ENCODE measurements at regions not wholly inside any gene's neighbourhood (a gene's known extent, or its start where the extent isn't known, plus 50 kb on each side); places are given as distances from the start of the nearest gene placed in this dataset.

DNA sequence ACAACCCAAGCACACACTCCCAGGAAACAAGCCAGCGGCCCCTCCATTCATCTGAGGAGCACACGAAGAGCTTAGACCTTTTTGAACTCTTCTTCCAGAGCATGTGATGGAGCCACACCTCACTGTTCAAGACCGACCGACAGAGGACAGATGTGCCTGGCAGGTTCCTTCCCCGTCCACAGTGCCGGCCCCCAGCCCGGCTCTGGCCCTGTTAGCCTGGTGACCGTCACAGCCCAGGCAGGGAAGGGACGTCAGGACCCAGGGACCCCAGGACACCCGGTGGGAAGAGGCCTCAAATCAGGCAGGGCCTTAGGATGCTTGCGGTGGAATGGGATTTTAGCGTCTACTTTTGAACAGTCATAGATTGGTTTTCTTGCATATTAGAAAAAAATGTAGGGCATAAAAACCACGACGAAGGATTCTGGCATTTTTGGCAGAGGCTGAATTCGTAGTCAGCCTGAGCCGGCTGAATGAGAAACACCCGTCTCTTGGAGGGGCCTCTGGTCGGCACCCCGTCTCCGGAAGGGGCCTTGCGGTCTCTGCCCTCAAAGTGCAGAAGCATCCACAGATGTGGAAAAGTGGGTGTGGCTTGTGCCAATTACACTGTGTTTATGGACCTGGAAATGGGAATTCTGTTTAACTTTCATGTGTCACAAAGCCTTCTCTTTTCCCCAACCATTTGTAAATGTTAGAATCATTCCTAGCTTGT, 79.3 kb downstream of the SIK1 start:
- no peak for DNase-seq

DNA sequence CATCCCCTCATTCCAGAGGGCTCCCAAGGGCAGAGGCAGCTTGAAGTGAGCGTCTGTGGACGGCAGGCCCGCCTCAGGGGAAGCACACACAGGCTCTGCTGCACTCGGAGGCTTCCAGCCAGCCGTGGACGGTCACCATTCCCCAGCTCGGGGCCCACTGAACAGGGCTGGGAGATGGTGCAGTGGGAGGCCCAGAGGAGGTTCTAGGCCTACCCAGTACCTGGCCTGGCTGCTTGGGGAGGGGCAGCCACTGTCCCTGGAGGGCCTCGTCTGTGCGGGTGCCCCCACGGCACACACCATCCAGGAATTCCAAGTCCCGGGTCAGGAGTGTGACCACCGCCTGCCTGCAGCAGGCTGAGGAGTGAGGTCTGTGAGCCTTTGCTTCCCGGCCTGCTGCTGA, 80.4 kb downstream of the SIK1 start:
- no peak for DNase-seq

DNA sequence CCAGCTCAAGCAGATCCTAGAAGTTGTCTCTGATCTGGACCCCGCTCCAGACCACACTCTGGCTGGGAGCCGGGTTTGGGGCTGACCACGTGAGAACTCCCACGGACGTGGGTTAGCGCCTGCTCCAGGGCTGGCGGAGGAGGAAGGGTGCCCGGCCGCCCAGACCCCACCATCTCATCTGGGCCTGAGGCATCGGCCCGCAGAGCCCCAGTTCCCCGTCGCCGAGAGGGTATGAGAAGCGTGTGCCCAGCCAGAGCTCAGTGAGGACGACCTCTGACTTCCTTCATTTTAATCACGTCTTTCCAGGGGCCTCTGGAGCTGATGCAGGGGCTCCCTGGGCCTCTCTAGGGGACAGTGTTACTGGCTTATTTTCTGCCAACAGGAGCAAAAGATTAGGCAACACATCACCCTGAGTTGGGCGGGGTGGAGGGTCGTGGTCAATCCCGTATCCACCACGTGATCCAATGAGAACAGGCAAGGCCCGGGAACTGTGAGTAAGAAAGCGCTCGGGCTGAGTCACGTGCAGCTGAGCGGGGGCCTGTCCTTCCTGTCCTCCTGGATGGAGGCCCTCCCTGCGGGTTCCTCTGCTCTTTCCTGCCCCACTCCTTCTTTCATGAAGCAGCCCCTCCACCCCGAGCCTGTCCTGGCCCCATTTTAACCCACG, 81.1 kb downstream of the SIK1 start:
- no peak for DNase-seq

DNA sequence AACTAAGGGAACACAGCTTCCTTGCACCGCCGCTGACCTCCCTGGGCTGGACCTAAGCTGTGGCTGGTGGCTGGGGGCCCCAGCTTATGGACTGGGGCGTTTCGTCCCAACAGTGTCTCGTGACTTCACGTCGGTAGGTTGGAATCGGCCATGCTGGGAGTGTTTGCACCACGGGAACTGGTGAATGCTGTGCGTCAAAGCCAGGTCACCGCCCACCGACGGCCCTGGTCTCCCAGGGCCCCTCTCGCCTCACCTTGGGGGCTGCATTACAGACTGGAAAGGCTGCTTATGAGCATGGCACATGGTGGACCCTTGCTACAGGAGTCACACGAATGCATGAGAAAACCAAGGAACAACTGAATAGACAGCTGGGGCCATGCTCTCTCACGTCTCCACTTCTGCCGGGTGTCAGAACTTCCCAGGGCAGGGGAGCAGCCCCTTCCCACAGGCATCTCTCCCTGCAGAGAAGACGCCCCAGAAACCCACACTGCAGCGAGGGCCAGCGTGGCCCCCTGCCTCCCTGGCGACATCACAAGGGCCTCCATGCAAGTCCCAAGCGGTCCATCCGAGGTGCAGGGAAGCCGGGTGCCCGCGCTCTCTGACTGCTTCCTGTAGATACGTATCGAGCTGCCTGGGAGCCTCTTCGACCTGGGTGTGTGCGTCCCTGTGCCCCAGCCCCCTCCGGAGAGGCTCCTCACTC, 81.7 kb downstream of the SIK1 start:
- DNase-seq: no peak

DNA sequence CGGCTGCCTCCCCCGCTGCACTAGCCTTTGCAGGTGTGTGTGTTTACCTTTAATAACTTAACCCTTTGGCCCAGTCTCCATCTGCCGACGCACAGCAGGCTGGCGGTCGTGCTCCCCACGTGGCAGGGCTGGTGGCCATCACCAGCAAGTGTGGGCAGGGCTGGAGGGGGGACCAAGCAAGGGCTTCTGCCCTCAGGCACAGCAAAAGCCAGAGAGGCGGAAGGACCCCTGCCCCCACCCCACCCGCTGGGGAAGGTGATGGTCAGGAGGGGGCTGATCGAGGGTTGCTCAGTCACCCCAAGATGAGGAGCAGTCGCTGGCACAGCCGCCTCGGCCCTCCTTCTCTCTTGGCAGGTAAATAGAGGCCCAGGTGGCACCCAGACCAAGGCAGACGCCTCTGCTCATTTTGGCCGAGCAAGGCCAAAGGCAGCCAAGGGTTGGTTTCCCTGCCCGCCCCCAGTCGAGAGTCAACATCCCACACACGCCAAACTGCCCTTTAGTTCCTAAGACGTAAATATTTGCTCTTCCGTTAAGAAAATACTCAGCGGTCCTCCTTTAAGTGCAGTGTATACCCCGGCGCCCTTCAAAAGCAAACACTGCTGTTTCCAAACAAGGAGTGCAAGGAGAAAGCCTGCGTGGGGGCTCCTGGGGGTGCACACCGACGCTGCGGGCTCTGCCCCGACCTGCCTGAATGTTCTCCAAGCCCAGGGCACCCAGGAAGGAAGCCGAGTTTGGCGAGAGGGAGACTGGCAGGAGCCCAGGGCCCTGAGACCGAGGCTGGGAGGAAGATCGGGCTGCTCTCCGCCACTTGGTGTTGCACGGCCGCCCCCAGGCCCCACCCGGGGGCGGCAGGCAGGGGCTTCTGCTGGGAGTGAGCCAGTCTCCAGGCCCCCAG, 82.7 kb downstream of the SIK1 start:
- no peak for DNase-seq

DNA sequence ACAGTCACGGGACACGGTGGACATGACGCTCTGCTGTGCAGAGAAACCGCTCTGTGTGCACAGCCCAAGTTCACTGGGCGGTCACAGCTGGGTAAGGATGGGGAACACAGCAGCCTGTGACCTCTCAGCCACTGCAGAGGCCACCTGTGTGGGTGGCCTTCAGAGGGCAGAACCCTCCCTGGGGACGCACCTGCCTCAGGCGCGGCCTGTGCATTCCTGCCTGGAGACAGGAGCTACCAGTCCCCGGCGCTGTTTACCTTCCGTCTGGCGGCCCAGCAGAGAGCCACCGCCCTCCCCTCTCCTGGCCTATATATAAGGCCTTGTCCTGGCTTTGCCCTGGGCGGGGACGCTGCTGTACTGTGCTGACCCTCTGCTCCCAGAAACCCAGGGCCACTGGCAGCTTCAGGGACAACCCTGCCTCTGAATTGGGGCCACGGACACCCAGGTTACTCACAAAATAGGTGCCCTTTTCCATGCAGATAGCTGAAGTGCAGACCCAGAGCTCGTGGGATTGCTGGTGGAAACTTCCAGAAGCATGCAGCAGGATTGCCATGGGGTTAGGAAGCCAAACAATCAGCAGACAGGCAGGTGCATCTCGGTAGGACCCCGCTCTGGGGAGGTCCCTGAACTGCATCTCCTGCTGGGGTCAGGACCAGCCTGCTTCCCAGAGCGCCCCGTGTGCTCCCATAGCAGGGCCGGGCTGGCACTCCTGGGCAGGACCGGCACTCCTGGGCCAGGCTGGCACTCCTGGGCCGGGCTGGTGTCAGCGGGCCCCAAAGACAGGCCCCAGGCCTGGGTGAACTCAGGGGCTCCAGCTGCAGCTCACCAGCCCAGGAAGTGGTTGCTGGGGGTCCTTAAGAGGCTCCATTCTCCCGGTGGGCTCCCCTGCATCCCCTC, 83.6 kb downstream of the SIK1 start:
- no peak for DNase-seq

DNA sequence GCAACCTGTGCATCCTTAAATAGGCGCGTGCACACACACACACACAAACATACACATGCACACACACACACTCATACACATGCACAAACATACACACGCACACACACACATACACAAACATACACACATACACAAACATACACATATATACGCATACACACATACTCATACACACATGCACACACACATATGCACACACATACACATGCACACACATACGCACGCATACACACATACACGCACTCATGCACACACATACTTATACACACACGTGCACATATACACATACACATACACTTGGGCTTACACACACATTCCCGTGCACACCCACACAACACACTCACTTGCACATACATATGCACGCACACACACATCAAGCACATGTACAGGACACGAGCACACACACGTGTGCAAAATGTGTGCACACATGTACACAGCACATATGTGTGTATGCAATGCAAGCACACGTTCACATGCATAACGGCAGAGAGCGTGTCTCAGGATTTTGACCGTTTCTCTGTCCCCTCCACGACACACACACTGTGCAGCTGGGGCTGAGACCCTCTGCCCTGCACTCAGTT, 84.5 kb downstream of the SIK1 start:
- DNase-seq: no peak

DNA sequence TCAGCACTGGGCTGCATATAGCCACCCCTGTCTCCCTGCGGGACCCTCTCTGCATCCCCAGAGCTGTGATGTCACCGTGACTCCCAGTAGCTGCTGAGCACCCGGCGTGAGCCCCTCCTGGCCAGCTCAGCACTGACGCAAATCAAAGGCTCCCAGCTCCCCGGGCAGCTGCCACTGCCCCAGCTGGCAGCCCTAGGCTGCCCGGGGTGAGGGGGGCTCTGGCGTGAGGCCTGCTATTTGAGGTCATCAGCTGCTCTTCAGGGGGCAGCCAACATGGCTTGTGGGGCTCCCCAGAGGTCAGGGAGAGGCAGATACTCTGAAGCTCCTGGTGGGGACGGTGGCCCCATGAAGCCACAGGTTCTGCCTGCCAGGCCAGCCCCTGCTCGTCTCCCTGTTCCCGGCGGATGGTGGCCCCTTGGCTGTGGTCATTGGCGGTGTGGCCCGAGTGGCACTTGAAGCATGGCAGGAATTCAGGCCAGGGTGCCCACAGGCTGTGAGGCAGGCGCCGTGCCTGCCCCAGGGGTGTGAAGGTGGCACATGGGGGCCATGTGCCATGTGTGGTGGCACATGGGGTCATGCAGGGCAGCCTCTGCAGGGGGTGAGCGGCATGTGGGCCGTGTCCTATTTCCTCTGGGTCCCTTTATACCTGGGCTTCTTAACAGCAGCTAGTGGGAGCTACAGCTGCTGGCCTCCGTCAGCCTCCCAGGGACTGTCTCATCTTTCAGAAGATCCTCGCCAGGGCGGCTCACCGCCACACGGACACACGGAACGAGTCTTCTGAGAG, 85.4 kb downstream of the SIK1 start:
- no peak for DNase-seq

DNA sequence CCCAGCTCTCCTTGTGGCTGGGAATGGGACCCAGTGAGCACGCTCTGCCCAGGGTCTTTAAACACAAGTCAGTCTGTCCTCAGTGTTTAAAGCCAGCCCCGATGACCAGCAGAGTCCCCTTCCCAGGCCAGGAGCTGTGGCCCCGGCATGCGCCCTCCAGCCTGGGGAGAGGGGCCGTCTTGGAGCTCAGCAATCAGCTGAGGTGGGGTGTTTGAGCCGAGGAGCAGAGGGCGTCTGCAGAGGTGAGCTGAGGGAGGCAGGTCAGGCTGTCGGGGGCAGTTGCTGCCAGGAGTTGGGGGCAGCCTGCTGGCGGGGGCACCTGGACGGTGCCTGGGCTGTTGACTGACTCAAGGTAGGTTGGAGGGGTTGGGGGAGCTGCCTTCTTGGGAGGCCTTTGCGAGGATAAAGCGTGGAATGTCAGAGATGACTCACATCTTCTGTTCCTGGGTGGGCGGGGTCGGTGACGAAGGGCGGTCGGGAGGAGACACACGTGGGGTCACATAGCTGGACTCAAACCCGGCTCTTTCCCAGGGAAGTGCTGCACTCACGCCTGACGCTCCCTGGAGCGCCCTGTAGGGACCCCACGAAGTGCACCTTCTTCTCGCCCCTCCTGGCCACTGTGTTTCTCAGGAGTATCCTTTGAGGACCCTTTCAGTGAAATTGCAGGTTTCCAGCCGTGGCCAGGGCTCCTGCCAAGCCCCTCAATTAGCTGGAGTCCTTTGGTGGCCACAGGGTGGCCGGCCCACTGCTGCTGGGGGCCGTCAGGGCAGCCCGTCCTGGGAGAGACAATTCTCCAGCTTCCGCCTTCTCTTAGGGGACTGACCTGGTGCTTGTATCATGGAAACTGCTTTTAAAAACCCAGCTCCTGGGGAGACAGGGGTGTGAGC, 86.2 kb downstream of the SIK1 start:
- DNase-seq: no peak

DNA sequence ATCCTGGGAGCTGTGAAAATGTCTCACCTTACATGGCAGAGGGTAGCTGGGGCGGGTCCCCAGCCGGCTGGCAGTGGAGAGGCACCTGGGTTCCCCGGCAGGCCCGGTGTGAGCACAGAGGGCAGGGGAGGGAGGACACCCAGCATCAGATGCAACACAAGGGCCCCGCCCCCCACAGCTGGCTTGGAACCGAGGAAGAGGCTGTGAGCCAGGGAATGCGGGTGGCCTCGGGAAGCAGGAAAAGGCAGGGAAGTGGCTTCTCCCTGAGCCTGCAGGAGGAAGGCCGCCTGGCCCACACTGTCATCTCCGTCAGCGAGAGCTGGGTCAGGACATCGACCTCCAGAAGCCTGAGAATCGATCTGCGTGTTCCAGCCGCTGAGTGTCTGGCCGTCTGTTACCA, 87.3 kb downstream of the SIK1 start:
- no peak for DNase-seq

DNA sequence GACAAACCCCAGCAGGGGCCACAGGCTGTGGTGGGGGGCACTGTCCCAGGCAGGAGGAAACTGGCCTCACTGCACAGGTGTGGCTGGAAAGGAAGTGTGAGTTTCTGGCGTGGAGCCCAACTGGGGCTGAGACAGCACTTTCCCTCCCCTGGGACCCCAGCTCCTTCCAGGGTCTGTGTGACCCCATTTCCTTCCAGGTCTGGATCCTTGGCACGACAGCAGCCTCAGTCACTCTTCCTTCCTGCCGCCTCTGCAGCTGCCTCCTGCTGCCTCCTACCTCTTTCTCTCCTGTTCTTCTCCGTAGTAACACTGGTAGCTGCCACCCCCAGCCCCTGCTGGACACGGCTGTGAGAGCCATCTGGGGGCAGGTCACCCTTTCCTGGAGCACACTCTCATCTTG, 88.0 kb downstream of the SIK1 start:
- no peak for DNase-seq

DNA sequence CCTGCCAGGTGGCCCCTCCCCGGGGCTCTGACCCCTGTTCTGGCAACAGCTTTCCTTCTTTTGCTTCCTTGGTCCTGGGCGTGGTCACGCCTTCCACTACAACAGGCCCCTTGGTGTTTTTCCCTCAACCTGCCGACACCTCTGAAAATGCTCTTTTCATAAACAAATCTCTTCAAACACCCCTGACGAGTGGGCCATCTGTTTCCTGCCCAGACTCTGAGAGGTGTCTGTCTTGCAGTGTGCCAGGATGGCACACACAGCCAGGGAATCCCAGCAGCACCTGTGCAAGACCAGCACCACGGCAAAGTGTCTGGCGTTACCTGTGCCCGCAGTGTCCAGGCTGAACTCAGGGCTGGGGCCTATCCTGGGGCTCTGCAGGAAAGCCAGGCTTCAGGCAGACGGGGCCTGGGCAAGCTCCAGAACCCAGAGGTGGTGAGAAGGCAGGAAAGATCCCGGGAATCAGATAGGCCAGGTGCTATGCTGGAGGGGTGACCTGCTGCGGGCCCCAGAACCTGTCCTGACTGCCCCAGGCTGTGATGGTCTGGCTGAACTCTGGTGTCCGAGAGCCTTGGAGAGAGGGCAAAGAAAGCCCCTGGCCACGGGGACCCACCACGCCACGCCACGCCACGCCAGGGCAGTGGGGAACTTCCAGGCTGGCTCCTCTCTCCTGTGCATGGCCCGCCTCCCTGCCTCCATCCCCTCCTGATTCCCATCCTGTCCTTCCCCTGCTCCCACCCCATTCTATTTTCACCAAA, 88.9 kb downstream of the SIK1 start:
- DNase-seq: peak; percentile 40

DNA sequence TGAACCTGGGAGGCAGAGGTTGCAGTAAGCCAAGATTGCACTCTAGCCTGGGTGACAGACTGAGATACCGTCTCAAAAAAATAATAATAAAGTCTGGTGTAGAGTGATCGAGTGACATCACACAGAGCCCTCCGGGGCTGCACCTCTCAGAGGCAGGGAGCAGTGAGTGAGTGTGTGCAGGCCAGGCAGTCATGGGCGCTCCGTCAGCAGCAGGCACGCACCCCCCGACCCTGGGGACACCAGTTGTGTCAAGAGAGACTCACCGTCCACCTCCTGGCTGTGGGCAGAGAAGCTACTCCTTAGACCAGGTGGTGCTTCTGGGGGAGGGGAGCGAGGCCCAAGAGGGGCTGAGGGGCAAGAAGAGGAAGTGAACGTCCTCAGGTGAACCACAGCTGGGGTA, 91.8 kb downstream of the SIK1 start:
- no peak for DNase-seq

DNA sequence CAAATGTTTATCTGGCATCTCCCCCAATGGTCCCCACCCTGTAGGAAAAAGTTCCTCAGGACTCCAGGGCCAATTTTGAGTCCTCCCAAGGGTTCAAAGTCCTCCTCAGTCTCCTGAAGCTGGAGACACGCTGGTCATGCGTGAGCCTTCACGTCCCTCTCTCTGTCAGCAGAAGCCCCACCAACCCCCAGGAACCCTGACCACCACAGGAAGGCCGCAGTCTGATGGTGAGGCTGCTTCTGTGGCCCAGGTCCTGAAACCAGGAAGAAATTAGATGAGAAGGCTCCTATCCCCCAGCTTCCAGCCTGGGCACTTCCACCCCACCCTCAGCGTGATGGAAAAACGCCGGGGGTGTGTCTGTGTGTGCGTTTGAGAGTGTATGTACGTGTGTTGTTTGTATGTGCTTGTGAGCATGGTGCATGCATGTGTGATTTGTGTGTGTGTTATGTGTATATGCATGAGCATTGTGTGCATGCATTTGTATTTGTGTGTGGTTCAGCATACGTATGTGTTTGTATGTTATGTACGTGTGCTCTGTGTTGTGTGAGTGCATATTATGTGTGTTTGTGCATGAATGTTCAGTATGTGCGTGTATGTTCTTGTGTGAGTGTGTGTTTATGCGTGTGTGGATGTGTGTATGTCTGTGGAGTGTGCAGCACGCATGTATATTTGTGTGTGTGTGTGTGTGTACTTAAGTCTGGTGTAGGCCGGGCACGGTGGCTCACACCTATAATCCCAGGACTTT, 92.5 kb downstream of the SIK1 start:
- DNase-seq: no peak

DNA sequence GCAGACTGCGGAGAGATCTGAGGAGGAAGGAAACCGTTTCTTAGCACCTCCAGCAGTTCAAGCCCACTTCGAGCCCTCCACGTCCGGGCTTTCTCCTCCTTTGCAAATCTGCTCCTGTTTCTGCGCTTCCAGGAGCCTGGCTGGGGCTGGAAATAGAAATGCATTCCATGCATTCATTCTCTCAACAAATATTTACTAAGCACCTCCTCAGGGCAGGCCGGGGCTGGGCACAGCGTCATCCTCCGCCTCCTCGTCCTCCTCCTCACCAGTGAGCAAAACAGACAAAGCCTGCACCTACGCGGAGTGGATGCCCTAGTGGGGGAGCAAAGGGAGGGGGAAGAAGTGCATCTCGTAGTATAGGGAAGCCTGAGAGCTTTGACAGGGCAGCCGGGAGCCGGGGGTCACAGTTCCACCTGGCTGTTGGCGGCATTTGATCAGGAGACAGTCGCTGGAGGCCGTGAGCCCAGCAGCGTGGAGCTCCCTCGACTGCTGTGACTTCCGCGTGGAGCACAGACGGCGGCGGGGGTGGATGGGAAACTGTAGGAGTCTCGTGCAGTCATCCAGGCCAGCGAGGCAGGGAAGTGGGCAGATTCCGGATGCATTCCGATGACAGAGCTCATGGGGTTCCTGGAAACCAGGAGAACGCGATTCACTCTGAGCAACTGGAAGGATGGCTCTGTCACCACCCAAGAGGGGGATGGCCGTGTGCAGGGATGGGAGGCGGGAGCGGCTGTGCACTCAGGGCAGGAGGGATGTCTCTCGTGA, 93.5 kb downstream of the SIK1 start:
- DNase-seq: no peak

DNA sequence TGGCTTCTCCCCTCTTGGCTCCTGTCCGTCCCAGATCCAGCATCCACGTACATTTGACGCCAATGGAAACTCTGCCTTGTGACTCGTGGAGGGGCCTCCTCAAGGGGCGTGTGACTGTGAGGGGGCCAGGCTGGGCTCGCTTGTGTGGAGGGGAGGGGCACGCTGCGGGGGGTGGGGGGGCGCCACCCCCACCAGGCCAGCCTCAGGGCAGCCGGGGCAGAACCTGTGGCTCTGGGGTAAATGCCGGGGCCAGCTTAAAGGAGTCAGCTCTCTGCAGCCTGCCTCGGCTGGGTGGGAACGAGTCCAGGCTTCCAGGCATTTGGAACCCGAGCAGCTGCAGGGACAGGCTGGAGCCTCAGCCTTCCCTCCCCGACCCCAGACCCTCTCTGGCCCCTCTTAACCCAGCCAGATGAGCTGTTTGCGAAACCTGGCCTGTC, 94.1 kb downstream of the SIK1 start:
- no peak for DNase-seq
